Activated T-cell treated with anti-CD3 and anti-CD28 coated beads, Interleukin-2, amount 50 U/mL, for 72 hours (primary cell): ENCODE measurements at regions not wholly inside any gene's neighbourhood (a gene's known extent, or its start where the extent isn't known, plus 50 kb on each side); places are given as distances from the start of the nearest gene placed in this dataset.

Experiments
- ATAC-seq, 2 donors: fragments of 150-1000 bp; cut with Tn5 transposase; replicated peaks in 1 of 2; 2 replicates each; pipeline ENCODE4 v1.10.0; 2021; ENCODE audit warnings: moderate library complexity in 2 of 2, mild to moderate bottlenecking in 1 of 2
- DNase-seq, 2 donors: peaks; one replicate each; pipeline ENCODE4 v3.0.0; 2021 to 2022; ENCODE audit warnings: mixed read lengths in 1 of 2
- H3K27ac Mint-ChIP-seq: one replicate; pipeline ENCODE4 v1.8.0; 2022; ENCODE audit warnings: mild to moderate bottlenecking, moderate library complexity, mixed read lengths
- H3K27me3 Mint-ChIP-seq: one replicate; pipeline ENCODE4 v1.8.0; 2022; ENCODE audit warnings: low read depth, mixed read lengths
- H3K36me3 Mint-ChIP-seq, 2 donors: one replicate each; pipeline ENCODE4 v1.8.0; 2022; ENCODE audit warnings: mixed read lengths in 2 of 2, mild to moderate bottlenecking in 1 of 2; ENCODE audit not compliant: insufficient read depth in 2 of 2
- H3K4me1 Mint-ChIP-seq: one replicate; pipeline ENCODE4 v1.8.0; 2022; ENCODE audit warnings: low read depth, mixed read lengths
- H3K4me3 Mint-ChIP-seq, 2 donors: one replicate each; pipeline ENCODE4 v1.8.0; 2022; ENCODE audit warnings: mild to moderate bottlenecking in 2 of 2, mixed read lengths in 2 of 2, moderate library complexity in 2 of 2
- H3K9me3 Mint-ChIP-seq, 2 donors: one replicate each; pipeline ENCODE4 v1.8.0; 2022; ENCODE audit warnings: mixed read lengths in 2 of 2

GRCh38 chr10:58981846-58982245, 194.6 kb upstream of the PHYHIPL start:
- no peaks in the 10 kb centered on the region for H3K4me1 Mint-ChIP-seq
- H3K9me3 Mint-ChIP-seq: peaks cover 0 to 2% of the 10 kb centered on the region in 2 donors
- ATAC-seq (no peak), DNase-seq (no peak)
- H3K27me3 Mint-ChIP-seq: peaks cover 6% of the 10 kb centered on the region
- no peak overlapping the region for H3K4me3 Mint-ChIP-seq
- no peaks in the 10 kb centered on the region for H3K36me3 Mint-ChIP-seq
- no peak overlapping the region for H3K27ac Mint-ChIP-seq

GRCh38 chr10:58982470-58983239, 193.8 kb upstream of the PHYHIPL start:
- Mint-ChIP-seq H3K4me3 (no peak overlapping the region), H3K36me3 (no peaks in the 10 kb centered on the region), H3K9me3 (peaks cover 0 to 2% of the 10 kb centered on the region in 2 donors), H3K27me3 (peaks cover 6% of the 10 kb centered on the region), H3K27ac (peak overlapping the region; percentile 68), H3K4me1 (no peaks in the 10 kb centered on the region)
- no peak for ATAC-seq
- no peak for DNase-seq

- no peak overlapping the region for H3K27ac Mint-ChIP-seq
- no peak overlapping the region for H3K4me3 Mint-ChIP-seq
- no peaks in the 10 kb centered on the region for H3K36me3 Mint-ChIP-seq
- no peak for DNase-seq
- no peaks in the 10 kb centered on the region for H3K4me1 Mint-ChIP-seq
- H3K27me3 Mint-ChIP-seq: peaks cover under 1% of the 10 kb centered on the region
- no peak for ATAC-seq
- peaks cover 0 to 3% of the 10 kb centered on the region in 2 donors for H3K9me3 Mint-ChIP-seq
Measured at GRCh38 chr10:58985216-58985615, 191.2 kb upstream of the PHYHIPL start.

- H3K27me3 Mint-ChIP-seq: no peaks in the 10 kb centered on the region
- DNase-seq: no peak
- no peak overlapping the region for H3K4me3 Mint-ChIP-seq
- H3K27ac Mint-ChIP-seq: no peak overlapping the region
- H3K36me3 Mint-ChIP-seq: no peaks in the 10 kb centered on the region
- H3K4me1 Mint-ChIP-seq: no peaks in the 10 kb centered on the region
- ATAC-seq: no peak
- H3K9me3 Mint-ChIP-seq: peaks cover 0 to 4% of the 10 kb centered on the region in 2 donors
Measured at GRCh38 chr10:58989486-58990039, 186.9 kb upstream of the PHYHIPL start.

GRCh38 chr10:58990693-58991092, 185.8 kb upstream of the PHYHIPL start:
- H3K27ac Mint-ChIP-seq: no peak overlapping the region

GRCh38 chr10:58991856-58992255, 184.6 kb upstream of the PHYHIPL start:
- H3K4me3 Mint-ChIP-seq: no peak overlapping the region
- no peaks in the 10 kb centered on the region for H3K36me3 Mint-ChIP-seq
- no peaks in the 10 kb centered on the region for H3K4me1 Mint-ChIP-seq
- H3K9me3 Mint-ChIP-seq: peaks cover 0 to 4% of the 10 kb centered on the region in 2 donors
- no peak overlapping the region for H3K27ac Mint-ChIP-seq
- no peaks in the 10 kb centered on the region for H3K27me3 Mint-ChIP-seq
- DNase-seq: no peak
- no peak for ATAC-seq

More at GRCh38 chr10:58990693-58991092, 185.8 kb upstream of the PHYHIPL start:
- ATAC-seq: no peak
- H3K27me3 Mint-ChIP-seq: no peaks in the 10 kb centered on the region
- H3K4me1 Mint-ChIP-seq: no peaks in the 10 kb centered on the region
- H3K9me3 Mint-ChIP-seq: peaks cover 0 to 4% of the 10 kb centered on the region in 2 donors
- no peaks in the 10 kb centered on the region for H3K36me3 Mint-ChIP-seq
- H3K4me3 Mint-ChIP-seq: no peak overlapping the region
- DNase-seq: no peak

GRCh38 chr10:58992830-58993460, 183.5 kb upstream of the PHYHIPL start:
- H3K27me3 Mint-ChIP-seq: no peaks in the 10 kb centered on the region
- ATAC-seq (no peak), DNase-seq (no peak)
- H3K36me3 Mint-ChIP-seq: no peaks in the 10 kb centered on the region
- no peaks in the 10 kb centered on the region for H3K4me1 Mint-ChIP-seq
- no peak overlapping the region for H3K27ac Mint-ChIP-seq
- H3K4me3 Mint-ChIP-seq: no peak overlapping the region
- H3K9me3 Mint-ChIP-seq: peaks cover 0 to 2% of the 10 kb centered on the region in 2 donors

GRCh38 chr10:58993480-58994221, 182.8 kb upstream of the PHYHIPL start:
- H3K27me3 Mint-ChIP-seq: no peaks in the 10 kb centered on the region

GRCh38 chr10:58994226-58995057, 182.0 kb upstream of the PHYHIPL start:
- ATAC-seq: no peak
- H3K36me3 Mint-ChIP-seq: no peaks in the 10 kb centered on the region

More at GRCh38 chr10:58993480-58994221, 182.8 kb upstream of the PHYHIPL start:
- no peaks in the 10 kb centered on the region for H3K4me1 Mint-ChIP-seq
- peaks cover 0 to 1% of the 10 kb centered on the region in 2 donors for H3K9me3 Mint-ChIP-seq
- no peaks in the 10 kb centered on the region for H3K36me3 Mint-ChIP-seq
- no peak overlapping the region for H3K27ac Mint-ChIP-seq
- H3K4me3 Mint-ChIP-seq: no peak overlapping the region
- no peak for DNase-seq
- ATAC-seq: no peak

GRCh38 chr10:58995058-58995596, 181.3 kb upstream of the PHYHIPL start:
- no peak for DNase-seq
- Mint-ChIP-seq H3K4me3 (no peak overlapping the region), H3K4me1 (no peaks in the 10 kb centered on the region), H3K27ac (no peak overlapping the region), H3K9me3 (peaks cover 1 to 2% of the 10 kb centered on the region in 2 donors), H3K27me3 (no peaks in the 10 kb centered on the region), H3K36me3 (no peaks in the 10 kb centered on the region)
- ATAC-seq: no peak

More at GRCh38 chr10:58994226-58995057, 182.0 kb upstream of the PHYHIPL start:
- no peaks in the 10 kb centered on the region for H3K27me3 Mint-ChIP-seq
- DNase-seq: no peak
- peaks cover 0 to 1% of the 10 kb centered on the region in 2 donors for H3K9me3 Mint-ChIP-seq
- no peak overlapping the region for H3K4me3 Mint-ChIP-seq
- H3K4me1 Mint-ChIP-seq: no peaks in the 10 kb centered on the region
- no peak overlapping the region for H3K27ac Mint-ChIP-seq

GRCh38 chr10:58996063-58996462, 180.4 kb upstream of the PHYHIPL start:
- Mint-ChIP-seq H3K4me3 (no peak overlapping the region), H3K27ac (no peak overlapping the region), H3K27me3 (no peaks in the 10 kb centered on the region), H3K4me1 (no peaks in the 10 kb centered on the region), H3K36me3 (no peaks in the 10 kb centered on the region), H3K9me3 (peaks cover under 1 to 2% of the 10 kb centered on the region in 2 donors)
- DNase-seq (no peak), ATAC-seq (no peak)

GRCh38 chr10:58996866-58997265, 179.6 kb upstream of the PHYHIPL start:
- Mint-ChIP-seq H3K27ac (no peak overlapping the region), H3K9me3 (peaks cover 0 to 2% of the 10 kb centered on the region in 2 donors), H3K4me3 (no peak overlapping the region), H3K36me3 (no peaks in the 10 kb centered on the region), H3K4me1 (no peaks in the 10 kb centered on the region), H3K27me3 (no peaks in the 10 kb centered on the region)
- ATAC-seq (no peak), DNase-seq (no peak)
